GM12878 (cell line): ENCODE measurements at regions not wholly inside any gene's neighbourhood (a gene's known extent, or its start where the extent isn't known, plus 50 kb on each side); places are given as distances from the start of the nearest gene placed in this dataset.

Experiments used
- ATAC-seq: fragments of 200-7000 bp; cut with Tn5 transposase; 3 replicates; pipeline ENCODE4 v1.9.1; 2020; ENCODE audit warnings: mild to moderate bottlenecking, moderate library complexity
- BruUV-seq: library from RNA; stranded (reverse); fragments of 400-500 nt; replicated peaks from 2 replicates; lab custom pipeline; 2021; lab: Mats Ljungman, UMichigan
- CTCF ChIA-PET: fragments of 300-600 bp; sonication (Branson Sonifier 250); formaldehyde crosslinking; extraction: SDS; loops from one replicate; lab custom pipeline; 2021; ENCODE audit warnings: inconsistent platforms; lab: Yijun Ruan, JAX
- POLR2A ChIA-PET: fragments of 350-600 bp; formaldehyde crosslinking; extraction: SDS; loops from one replicate; lab custom pipeline; 2021; ENCODE audit warnings: inconsistent platforms; lab: Charles Lee
- RAD21 ChIA-PET: fragments of 300-600 bp; sonication (Branson Sonifier 250); formaldehyde crosslinking; loops from one replicate; lab custom pipeline; 2023; ENCODE audit warnings: antibody characterized with exemption; ENCODE audit not compliant: unreplicated experiment; lab: Charles Lee
- SMC1A ChIA-PET: fragments of 300-600 bp; sonication (Branson Sonifier 250); formaldehyde crosslinking; loops from one replicate; lab custom pipeline; 2023; ENCODE audit not compliant: unreplicated experiment, uncharacterized antibody; lab: Charles Lee
- DNase-seq: peaks from one replicate; pipeline ENCODE4 v3.0.0-alpha.2; 2011; ENCODE audit warnings: low read depth, low spot score
- FAIRE-seq: peaks from 3 replicates; lab custom pipeline; 2011; peaks lifted over from hg19 to GRCh38; lab: Jason Lieb, UNC
- H2AFZ ChIP-seq: 2 replicates; pipeline ENCODE4 v1.6.0; 2011; ENCODE audit warnings: low read depth, low read length, control low read depth; ENCODE audit not compliant: control insufficient read depth
- H3K27ac ChIP-seq: 2 replicates; pipeline ENCODE4 v1.5.1; 2011; ENCODE audit warnings: control low read depth; ENCODE audit not compliant: control insufficient read depth, insufficient read depth
- H3K27me3 ChIP-seq, 2 experiments: replicated peaks in 1 of 2; 2 replicates each; pipeline versions ENCODE4 v1.6.0 to v1.6.1; 2011; ENCODE audit warnings: low read length in 1 of 2; ENCODE audit not compliant: control insufficient read depth in 2 of 2, insufficient read depth in 2 of 2
- H3K36me3 ChIP-seq, 2 experiments: 2 replicates each; pipeline ENCODE4 v1.5.1; 2011; ENCODE audit warnings: low read length in 1 of 2; ENCODE audit not compliant: control insufficient read depth in 2 of 2, insufficient read depth in 2 of 2
- H3K4me1 ChIP-seq: 2 replicates; pipeline ENCODE4 v1.6.1; 2011; ENCODE audit warnings: mild to moderate bottlenecking, low read length, moderate library complexity, mixed read lengths; ENCODE audit not compliant: control insufficient read depth, insufficient read depth
- H3K4me2 ChIP-seq: 2 replicates; pipeline ENCODE4 v1.6.0; 2011; ENCODE audit warnings: control low read depth; ENCODE audit not compliant: control insufficient read depth, insufficient read depth
- H3K4me3 ChIP-seq: fragments of 200-600 bp; sonication (generic); 2 replicates; pipeline ENCODE4 v1.5.1; 2016
- H3K79me2 ChIP-seq: 2 replicates; pipeline ENCODE4 v1.6.0; 2011; ENCODE audit warnings: low read length; ENCODE audit not compliant: control insufficient read depth, insufficient read depth
- H3K9ac ChIP-seq: 2 replicates; pipeline ENCODE4 v1.8.0; 2011; ENCODE audit warnings: low read length, control low read depth, mixed read lengths; ENCODE audit not compliant: control insufficient read depth, insufficient read depth
- H3K9me3 ChIP-seq: replicated peaks from 3 replicates; pipeline ENCODE4 v1.5.1; 2011; ENCODE audit warnings: mild to moderate bottlenecking, low read length; ENCODE audit not compliant: control insufficient read depth, insufficient read depth
- H4K20me1 ChIP-seq: 2 replicates; pipeline ENCODE4 v1.6.0; 2011; ENCODE audit not compliant: control insufficient read depth, insufficient read depth
- BRCA1 ChIP-seq: IDR thresholded peaks from 2 replicates; pipeline ENCODE4 v1.6.1; 2011; ENCODE audit warnings: low read depth, low read length, improper control_type of control experiment
- CBX3 ChIP-seq: fragments of 200-600 bp; sonication (generic); IDR thresholded peaks from 2 replicates; pipeline ENCODE4 v1.6.1; 2016; ENCODE audit warnings: low read depth, borderline replicate concordance
- E2F4 ChIP-seq: IDR thresholded peaks from 2 replicates; pipeline ENCODE4 v1.6.1; 2012; ENCODE audit warnings: low read depth, low read length, improper control_type of control experiment
- EED ChIP-seq: sonication (generic); IDR thresholded peaks from 2 replicates; pipeline ENCODE4 v1.6.1; 2016; ENCODE audit warnings: antibody characterized with exemption, low read depth
- EGR1 ChIP-seq, 2 experiments: IDR thresholded peaks; 1 replicate in 1 of 2; 2 replicates in 1 of 2; pipeline ENCODE4 v1.6.1; 2011 to 2012; ENCODE audit warnings: low read depth in 2 of 2, low read length in 2 of 2, borderline replicate concordance in 1 of 2, mild to moderate bottlenecking in 1 of 2, moderate library complexity in 1 of 2
- ETV6 ChIP-seq, 2 experiments: fragments of 450-650 bp in 1 of 2; IDR thresholded peaks in 1 of 2; conservative IDR thresholded peaks in 1 of 2; 2 replicates each; pipeline ENCODE4 v1.6.1; 2014; ENCODE audit warnings: antibody characterized with exemption in 1 of 2, borderline replicate concordance in 1 of 2, low read depth in 1 of 2, mild to moderate bottlenecking in 1 of 2, moderate library complexity in 1 of 2
- HDAC2 ChIP-seq: fragments of 200-600 bp; sonication (generic); IDR thresholded peaks from 2 replicates; pipeline ENCODE4 v1.6.1; 2017
- MTA3 ChIP-seq: IDR thresholded peaks from 2 replicates; pipeline ENCODE4 v1.6.1; 2012; ENCODE audit warnings: low read length, inconsistent platforms, borderline replicate concordance
- NBN ChIP-seq: fragments of 450-650 bp; IDR thresholded peaks from 2 replicates; pipeline ENCODE4 v1.6.1; 2016
- PML ChIP-seq: IDR thresholded peaks from 2 replicates; pipeline ENCODE4 v1.6.1; 2012; ENCODE audit warnings: low read length, inconsistent platforms
- POU2F2 ChIP-seq: IDR thresholded peaks from 3 replicates; pipeline ENCODE4 v1.6.1; 2011; ENCODE audit warnings: low read depth, mild to moderate bottlenecking, low read length, borderline replicate concordance
- SKIL ChIP-seq: fragments of 450-650 bp; IDR thresholded peaks from 2 replicates; pipeline ENCODE4 v1.6.1; 2017; ENCODE audit warnings: mild to moderate bottlenecking, low read depth, inconsistent platforms; ENCODE audit not compliant: poor library complexity, severe bottlenecking
- ZNF207 ChIP-seq: fragments of 450-650 bp; IDR thresholded peaks from 2 replicates; pipeline ENCODE4 v1.6.1; 2014; ENCODE audit warnings: antibody characterized with exemption, mild to moderate bottlenecking, borderline replicate concordance
- WGBS: methylation state at CpG from one replicate; pipeline ENCODE4 v1.1.6; 2016; ENCODE audit warnings: low lambda C conversion rate; ENCODE audit not compliant: insufficient replicate concordance, insufficient coverage; ENCODE audit errors: missing lambda C conversion rate; 5-methylcytosine and 5-hydroxymethylcytosine counted together
- in situ Hi-C: fragments of 300-500 bp; cut with MboI; formaldehyde crosslinking; loops from 9 replicates; pipeline ENCODE4 v1.14.3; 2018; ENCODE audit warnings: mixed read lengths
- intact Hi-C: fragments of 100-400 bp; cut with micrococcal nuclease; formaldehyde crosslinking; loops from one replicate; pipeline ENCODE4 v1.14.2; 2022; ENCODE audit not compliant: unreplicated experiment
- TF ChIP-seq, protein P1 (sequence below): fragments of 450-650 bp; formaldehyde crosslinking; IDR thresholded peaks from 2 replicates; pipeline ENCODE4 v1.5.0; 2022; ENCODE audit warnings: mild to moderate bottlenecking, missing genetic modification characterization
- TF ChIP-seq, protein P2 (sequence below): IDR thresholded peaks from 2 replicates; pipeline ENCODE4 v1.6.1; 2011; ENCODE audit warnings: low read depth, mild to moderate bottlenecking, low read length, moderate library complexity, borderline replicate concordance; ENCODE audit errors: extremely low read depth
- TF ChIP-seq, protein P3 (sequence below): fragments of 450-650 bp; conservative IDR thresholded peaks from 2 replicates; pipeline ENCODE4 v1.6.1; 2017; ENCODE audit warnings: mild to moderate bottlenecking, moderate library complexity

DNA sequence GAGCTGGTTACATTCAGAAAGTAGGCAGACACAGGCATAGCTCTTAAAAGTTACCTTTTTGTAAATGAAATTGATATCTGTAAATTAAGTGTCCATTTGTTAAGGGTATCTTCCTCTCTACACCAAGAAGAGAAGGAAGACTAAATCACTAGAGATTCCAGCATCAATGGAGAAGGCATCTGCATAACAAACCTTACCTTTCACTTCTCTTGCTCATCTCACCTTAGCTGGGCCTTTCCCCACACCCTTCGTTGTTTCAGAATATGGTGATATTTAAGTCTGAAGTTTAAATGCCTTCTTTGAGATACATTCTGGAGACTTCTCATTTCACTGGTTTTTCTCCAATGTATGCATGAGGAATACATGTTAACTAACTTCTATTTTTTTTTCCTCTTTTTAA, 54.5 kb upstream of the TGFBR2 start:
- Histone ChIP-seq H3K36me3 (no peaks in the 10 kb centered on the region), H3K27ac (no peak overlapping the region), H3K79me2 (no peaks in the 10 kb centered on the region), H3K9ac (no peak overlapping the region), H2AFZ (no peak overlapping the region), H3K4me2 (no peak overlapping the region), H3K4me1 (no peaks in the 10 kb centered on the region), H3K9me3 (no peaks in the 10 kb centered on the region; the same call in 2 of the 3 replicates), H3K27me3 (no peaks in the 10 kb centered on the region; a peak in 1 of 4 replicates), H4K20me1 (no peaks in the 10 kb centered on the region), H3K4me3 (no peak overlapping the region)
- FAIRE-seq (no peak), DNase-seq (no peak), ATAC-seq (no peak)
- ChIA-PET POLR2A (no interaction called here), RAD21 (interaction anchor here (1.9 kb wide), 1 partner anchor 77 kb away, joined by 4 read pairs; no protein-coding TSS in a partner anchor), CTCF (no interaction called here), SMC1A (interaction anchor here (0.6 to 0.8 kb wide), 3 partner anchors 79 to 141 kb away, joined by 3 read pairs; no protein-coding TSS in a partner anchor)
- in situ Hi-C loops (no loop called here), intact Hi-C loops (no loop called here)
- BruUV-seq: no TSS peak
- 0% methylated on average over 1 of the region's 1 CpG for WGBS
- TF ChIP-seq BRCA1: no peak
- TF ChIP-seq HDAC2: no peak
- no peak for TF ChIP-seq E2F4
- TF ChIP-seq, protein P1, sequence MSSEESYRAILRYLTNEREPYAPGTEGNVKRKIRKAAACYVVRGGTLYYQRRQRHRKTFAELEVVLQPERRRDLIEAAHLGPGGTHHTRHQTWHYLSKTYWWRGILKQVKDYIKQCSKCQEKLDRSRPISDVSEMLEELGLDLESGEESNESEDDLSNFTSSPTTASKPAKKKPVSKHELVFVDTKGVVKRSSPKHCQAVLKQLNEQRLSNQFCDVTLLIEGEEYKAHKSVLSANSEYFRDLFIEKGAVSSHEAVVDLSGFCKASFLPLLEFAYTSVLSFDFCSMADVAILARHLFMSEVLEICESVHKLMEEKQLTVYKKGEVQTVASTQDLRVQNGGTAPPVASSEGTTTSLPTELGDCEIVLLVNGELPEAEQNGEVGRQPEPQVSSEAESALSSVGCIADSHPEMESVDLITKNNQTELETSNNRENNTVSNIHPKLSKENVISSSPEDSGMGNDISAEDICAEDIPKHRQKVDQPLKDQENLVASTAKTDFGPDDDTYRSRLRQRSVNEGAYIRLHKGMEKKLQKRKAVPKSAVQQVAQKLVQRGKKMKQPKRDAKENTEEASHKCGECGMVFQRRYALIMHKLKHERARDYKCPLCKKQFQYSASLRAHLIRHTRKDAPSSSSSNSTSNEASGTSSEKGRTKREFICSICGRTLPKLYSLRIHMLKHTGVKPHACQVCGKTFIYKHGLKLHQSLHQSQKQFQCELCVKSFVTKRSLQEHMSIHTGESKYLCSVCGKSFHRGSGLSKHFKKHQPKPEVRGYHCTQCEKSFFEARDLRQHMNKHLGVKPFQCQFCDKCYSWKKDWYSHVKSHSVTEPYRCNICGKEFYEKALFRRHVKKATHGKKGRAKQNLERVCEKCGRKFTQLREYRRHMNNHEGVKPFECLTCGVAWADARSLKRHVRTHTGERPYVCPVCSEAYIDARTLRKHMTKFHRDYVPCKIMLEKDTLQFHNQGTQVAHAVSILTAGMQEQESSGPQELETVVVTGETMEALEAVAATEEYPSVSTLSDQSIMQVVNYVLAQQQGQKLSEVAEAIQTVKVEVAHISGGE: no peak
- TF ChIP-seq, protein P2, sequence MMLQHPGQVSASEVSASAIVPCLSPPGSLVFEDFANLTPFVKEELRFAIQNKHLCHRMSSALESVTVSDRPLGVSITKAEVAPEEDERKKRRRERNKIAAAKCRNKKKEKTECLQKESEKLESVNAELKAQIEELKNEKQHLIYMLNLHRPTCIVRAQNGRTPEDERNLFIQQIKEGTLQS: no peak
- no peak for TF ChIP-seq EGR1 (IDR thresholded peaks at IDR 0.05; ENCODE audit: borderline replicate concordance in 1 of 2, low read depth in 2 of 2, low read length in 2 of 2)
- no peak for TF ChIP-seq SKIL
- TF ChIP-seq MTA3: no peak
- no peak for TF ChIP-seq NBN
- TF ChIP-seq POU2F2: no peak
- no peak for TF ChIP-seq ETV6 (conservative IDR thresholded peaks at IDR 0.05 in 1 of 2, IDR thresholded peaks at IDR 0.05 in 1 of 2; ENCODE audit: borderline replicate concordance in 1 of 2, low read depth in 1 of 2)
- TF ChIP-seq, protein P3, sequence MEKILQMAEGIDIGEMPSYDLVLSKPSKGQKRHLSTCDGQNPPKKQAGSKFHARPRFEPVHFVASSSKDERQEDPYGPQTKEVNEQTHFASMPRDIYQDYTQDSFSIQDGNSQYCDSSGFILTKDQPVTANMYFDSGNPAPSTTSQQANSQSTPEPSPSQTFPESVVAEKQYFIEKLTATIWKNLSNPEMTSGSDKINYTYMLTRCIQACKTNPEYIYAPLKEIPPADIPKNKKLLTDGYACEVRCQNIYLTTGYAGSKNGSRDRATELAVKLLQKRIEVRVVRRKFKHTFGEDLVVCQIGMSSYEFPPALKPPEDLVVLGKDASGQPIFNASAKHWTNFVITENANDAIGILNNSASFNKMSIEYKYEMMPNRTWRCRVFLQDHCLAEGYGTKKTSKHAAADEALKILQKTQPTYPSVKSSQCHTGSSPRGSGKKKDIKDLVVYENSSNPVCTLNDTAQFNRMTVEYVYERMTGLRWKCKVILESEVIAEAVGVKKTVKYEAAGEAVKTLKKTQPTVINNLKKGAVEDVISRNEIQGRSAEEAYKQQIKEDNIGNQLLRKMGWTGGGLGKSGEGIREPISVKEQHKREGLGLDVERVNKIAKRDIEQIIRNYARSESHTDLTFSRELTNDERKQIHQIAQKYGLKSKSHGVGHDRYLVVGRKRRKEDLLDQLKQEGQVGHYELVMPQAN: no peak
- no peak for TF ChIP-seq CBX3
- TF ChIP-seq ZNF207: no peak
- TF ChIP-seq EED: no peak
- TF ChIP-seq PML: no peak
